Panc1 (cell line): ENCODE measurements at regions not wholly inside any gene's neighbourhood (a gene's known extent, or its start where the extent isn't known, plus 50 kb on each side); places are given as distances from the start of the nearest gene placed in this dataset.

Experiments used
- ATAC-seq: fragments of 200-7000 bp; cut with Tn5 transposase; 2 replicates; pipeline ENCODE4 v1.9.1; 2020; ENCODE audit warnings: mild to moderate bottlenecking, moderate library complexity
- BruUV-seq: library from RNA; stranded (reverse); fragments of 400-500 nt; replicated peaks from 2 replicates; lab custom pipeline; 2021; lab: Mats Ljungman, UMichigan
- CTCF ChIA-PET: fragments of 300-600 bp; sonication (Branson Sonifier 250); formaldehyde crosslinking; loops from one replicate; lab custom pipeline; 2022; ENCODE audit warnings: antibody characterized with exemption; lab: Charles Lee
- POLR2A ChIA-PET: fragments of 300-600 bp; sonication (Branson Sonifier 250); formaldehyde crosslinking; loops from one replicate; lab custom pipeline; 2022; ENCODE audit warnings: antibody characterized with exemption; lab: Charles Lee
- DNase-seq: peaks from one replicate; pipeline ENCODE4 v3.0.0-alpha.2; 2010; ENCODE audit warnings: low read depth, low spot score
- H3K27ac ChIP-seq: 2 replicates; pipeline ENCODE4 v1.5.1; 2011; ENCODE audit warnings: mild to moderate bottlenecking, low read length, inconsistent platforms
- H3K27me3 ChIP-seq: fragments of 200-500 bp; sonication (Bioruptor generic); 2 replicates; pipeline ENCODE4 v1.6.0; 2014; ENCODE audit warnings: low read length, inconsistent platforms; ENCODE audit not compliant: control insufficient read depth, insufficient read depth
- H3K36me3 ChIP-seq: fragments of 200-500 bp; sonication (Bioruptor generic); 2 replicates; pipeline ENCODE4 v1.5.1; 2014; ENCODE audit warnings: inconsistent platforms, mild to moderate bottlenecking, low read length, moderate library complexity; ENCODE audit not compliant: control insufficient read depth, insufficient read depth
- H3K4me1 ChIP-seq: 2 replicates; pipeline ENCODE4 v1.5.1; 2011; ENCODE audit warnings: inconsistent platforms, mild to moderate bottlenecking, low read length, moderate library complexity; ENCODE audit not compliant: control insufficient read depth, insufficient read depth
- H3K4me3 ChIP-seq, 2 experiments: 2 replicates each; pipeline ENCODE4 v1.5.1; 2011 to 2012; ENCODE audit warnings: low read depth in 2 of 2, low read length in 2 of 2, mild to moderate bottlenecking in 2 of 2, inconsistent platforms in 1 of 2, moderate library complexity in 1 of 2
- H3K9me3 ChIP-seq: fragments of 200-500 bp; sonication (Bioruptor generic); 2 replicates; pipeline ENCODE4 v1.5.1; 2014; ENCODE audit warnings: low read depth, mild to moderate bottlenecking, inconsistent platforms, low read length, moderate library complexity; ENCODE audit not compliant: control insufficient read depth, insufficient read depth
- CTCF ChIP-seq: fragments of 450-650 bp; IDR thresholded peaks from 2 replicates; pipeline ENCODE4 v1.5.1; 2017; ENCODE audit warnings: mild to moderate bottlenecking
- POLR2AphosphoS5 ChIP-seq: IDR thresholded peaks from 2 replicates; pipeline ENCODE4 v1.6.1; 2012; ENCODE audit warnings: mild to moderate bottlenecking, low read depth, low read length, moderate library complexity
- REST ChIP-seq, 2 experiments: IDR thresholded peaks; 2 replicates each; pipeline ENCODE4 v1.6.1; 2011 to 2012; ENCODE audit warnings: low read depth in 2 of 2, control low read depth in 1 of 2, low read length in 1 of 2, mild to moderate bottlenecking in 1 of 2, moderate library complexity in 1 of 2; ENCODE audit not compliant: insufficient read depth in 1 of 2
- SIN3A ChIP-seq: IDR thresholded peaks from 2 replicates; pipeline ENCODE4 v1.6.1; 2012; ENCODE audit warnings: low read depth, mild to moderate bottlenecking, low read length, moderate library complexity, borderline replicate concordance; ENCODE audit not compliant: insufficient read depth
- TCF7L2 ChIP-seq: IDR thresholded peaks from 2 replicates; pipeline ENCODE4 v1.6.1; 2011; ENCODE audit warnings: mild to moderate bottlenecking, low read depth, low read length, inconsistent platforms
- in situ Hi-C: cut with HindIII; loops from 2 replicates; pipeline ENCODE4 v1.10.0; 2016; ENCODE audit warnings: low sequenced_read_pairs, low pct_unique_long_range_greater_than_20kb
- intact Hi-C: fragments of 100-400 bp; cut with micrococcal nuclease; formaldehyde crosslinking; loops from one replicate; pipeline ENCODE4 v1.10.0; 2022; ENCODE audit not compliant: unreplicated experiment

GRCh38 chr13:23983671-23984070, 86.4 kb upstream of the C1QTNF9B start:
- H3K27me3 ChIP-seq: peaks cover 7% of the 10 kb centered on the region
- H3K36me3 ChIP-seq: no peaks in the 10 kb centered on the region
- BruUV-seq: no TSS peak
- ChIA-PET POLR2A (no interaction called here), CTCF (no interaction called here)
- no peaks in the 10 kb centered on the region for H3K4me1 ChIP-seq
- DNase-seq: no peak
- no peaks in the 10 kb centered on the region for H3K9me3 ChIP-seq
- TF ChIP-seq POLR2AphosphoS5: no peak
- TF ChIP-seq CTCF: no peak
- no peak for TF ChIP-seq REST (IDR thresholded peaks at IDR 0.05; ENCODE audit: insufficient read depth in 1 of 2, low read depth in 2 of 2, low read length in 1 of 2)
- TF ChIP-seq TCF7L2: no peak
- TF ChIP-seq SIN3A: no peak
- intact Hi-C loops: no loop called here
- no peak overlapping the region for H3K27ac ChIP-seq
- no peak for ATAC-seq
- H3K4me3 ChIP-seq: no peak overlapping the region
- in situ Hi-C loops: no loop called here

GRCh38 chr13:23984546-23984945, 87.2 kb upstream of the C1QTNF9B start:
- H3K4me1 ChIP-seq: no peaks in the 10 kb centered on the region
- DNase-seq (no peak), ATAC-seq (no peak)
- no peak overlapping the region for H3K4me3 ChIP-seq
- TF ChIP-seq TCF7L2 (no peak), CTCF (no peak), POLR2AphosphoS5 (no peak), SIN3A (no peak), REST (IDR thresholded peaks at IDR 0.05; ENCODE audit: insufficient read depth in 1 of 2, low read depth in 2 of 2, low read length in 1 of 2) (no peak)
- no peaks in the 10 kb centered on the region for H3K36me3 ChIP-seq
- no peak overlapping the region for H3K27ac ChIP-seq
- ChIA-PET CTCF (no interaction called here), POLR2A (no interaction called here)
- intact Hi-C loops: no loop called here
- no peaks in the 10 kb centered on the region for H3K9me3 ChIP-seq
- BruUV-seq: no TSS peak
- peaks cover 5% of the 10 kb centered on the region for H3K27me3 ChIP-seq
- in situ Hi-C loops: no loop called here
